ENCODE measurements at regions not wholly inside any gene's neighbourhood (a gene's known extent, or its start where the extent isn't known, plus 50 kb on each side); places are given as distances from the start of the nearest gene placed in this dataset.
"Not testable (repeated sequence)": the region's sequence is repeated elsewhere in the genome, so short reads cannot be mapped to it uniquely, and the experiment has no call there.

DNA sequence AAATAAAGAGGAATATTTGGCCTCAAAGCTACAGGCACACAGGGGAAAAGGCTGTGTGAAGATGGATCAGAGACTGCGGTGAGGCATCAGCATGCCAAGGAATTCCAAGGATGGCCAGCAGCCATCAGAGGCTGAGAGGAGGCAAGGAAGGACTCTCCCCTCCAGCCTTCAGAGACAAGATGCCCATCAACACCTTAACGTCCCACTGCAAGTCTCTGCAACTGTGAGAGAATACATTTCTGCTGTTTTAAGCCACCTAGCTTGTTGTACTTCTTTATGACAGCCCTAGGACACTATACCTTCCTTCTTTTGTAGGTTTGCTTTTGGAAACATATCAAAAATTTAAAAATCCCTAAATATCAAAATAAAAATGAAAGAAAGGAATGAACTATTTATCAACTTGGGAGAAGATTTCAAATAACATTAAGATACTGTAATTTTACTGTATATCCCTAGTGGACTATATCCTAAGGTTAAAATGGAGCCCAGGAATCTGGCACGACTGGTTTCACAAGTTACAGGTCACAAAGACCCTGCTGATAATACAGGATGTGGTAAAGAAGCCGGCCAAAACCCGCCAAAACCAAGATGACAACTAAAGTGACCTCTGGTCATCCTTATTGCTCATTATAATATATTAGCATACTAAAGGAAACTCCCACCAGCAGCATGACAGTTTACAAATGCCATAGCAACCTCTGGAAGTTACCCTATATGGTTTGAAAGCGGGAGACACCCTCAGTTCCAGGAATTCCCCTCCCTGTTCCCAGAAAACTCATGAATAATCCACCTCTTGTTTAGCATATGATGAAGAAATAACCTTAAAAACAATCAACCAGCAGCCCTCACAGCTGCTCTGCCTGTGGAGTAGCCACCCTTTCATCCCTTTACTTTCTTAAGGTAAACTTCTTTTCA lies 185.2 kb downstream of the AVL9 start:
- DNase-seq, result no peak

DNA sequence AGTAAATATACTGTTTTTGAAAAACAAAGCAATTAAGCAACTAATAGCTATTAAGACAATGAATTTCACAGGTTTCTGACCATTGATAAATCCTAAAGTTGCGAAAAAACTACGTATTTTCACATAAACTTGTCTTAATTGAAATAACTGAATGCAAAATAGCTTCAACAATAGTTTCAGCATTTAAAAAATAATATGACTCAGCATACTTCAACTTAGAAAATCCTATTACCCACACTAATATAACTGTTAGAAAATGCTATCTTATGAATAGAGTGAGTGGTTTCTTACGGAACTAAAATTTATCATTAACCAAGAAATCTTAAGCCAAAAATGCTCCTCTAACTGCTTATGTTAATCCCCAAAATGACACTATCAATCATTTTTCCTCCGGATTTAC lies 183.9 kb downstream of the AVL9 start:
- DNase-seq, result no peak

DNA sequence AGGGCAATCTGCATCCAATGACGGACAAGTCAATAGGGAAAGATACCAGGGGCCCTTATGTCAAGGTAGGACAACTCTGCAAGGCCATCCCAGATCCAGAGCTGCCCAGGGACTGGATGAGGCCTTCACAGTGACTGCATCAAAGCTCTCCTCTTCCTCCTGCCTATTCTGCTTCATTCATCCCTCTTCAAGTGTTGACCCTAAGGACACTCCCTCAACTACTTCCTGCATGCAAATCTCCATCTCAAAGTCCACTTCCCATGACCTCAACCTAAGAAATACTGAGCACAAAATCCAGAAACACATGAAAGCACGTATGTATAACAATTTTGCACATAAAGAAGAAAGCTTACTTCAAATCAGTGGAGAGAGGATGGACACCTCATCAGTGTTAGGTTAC lies 182.3 kb downstream of the AVL9 start:
- no peak for DNase-seq

DNA sequence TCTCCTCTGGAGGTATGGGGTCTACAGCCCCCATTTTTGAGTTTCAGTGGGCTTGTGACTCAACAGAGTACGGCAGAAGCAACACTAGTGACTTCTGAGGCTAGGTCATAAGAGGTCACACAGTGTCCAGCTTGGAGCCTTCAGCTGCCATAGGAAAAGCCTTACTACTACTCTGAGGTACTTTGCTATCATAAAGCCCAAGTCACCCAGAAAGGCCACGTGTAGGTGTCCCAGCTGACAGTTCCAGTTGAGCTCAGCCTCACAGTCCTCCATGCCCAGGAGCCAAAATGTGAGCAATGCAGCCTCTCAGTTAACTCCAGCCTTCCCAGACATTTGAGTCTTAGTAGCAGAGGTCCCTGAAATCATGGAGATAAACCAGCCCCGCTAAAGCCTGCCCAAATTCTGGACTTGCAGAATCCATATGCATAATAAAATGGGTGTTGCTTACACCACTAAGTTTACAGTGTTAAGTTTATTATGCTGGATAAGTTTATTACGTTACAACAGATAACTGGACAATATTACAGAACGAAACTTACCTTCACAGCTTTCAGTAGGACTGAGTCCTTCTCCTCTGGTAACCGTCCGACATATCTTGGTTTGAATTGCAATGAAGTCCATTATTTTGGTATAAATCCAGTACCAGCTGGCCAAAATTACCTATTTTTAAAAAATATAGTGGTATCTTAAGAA lies 181.1 kb downstream of the AVL9 start:
- no peak for DNase-seq

DNA sequence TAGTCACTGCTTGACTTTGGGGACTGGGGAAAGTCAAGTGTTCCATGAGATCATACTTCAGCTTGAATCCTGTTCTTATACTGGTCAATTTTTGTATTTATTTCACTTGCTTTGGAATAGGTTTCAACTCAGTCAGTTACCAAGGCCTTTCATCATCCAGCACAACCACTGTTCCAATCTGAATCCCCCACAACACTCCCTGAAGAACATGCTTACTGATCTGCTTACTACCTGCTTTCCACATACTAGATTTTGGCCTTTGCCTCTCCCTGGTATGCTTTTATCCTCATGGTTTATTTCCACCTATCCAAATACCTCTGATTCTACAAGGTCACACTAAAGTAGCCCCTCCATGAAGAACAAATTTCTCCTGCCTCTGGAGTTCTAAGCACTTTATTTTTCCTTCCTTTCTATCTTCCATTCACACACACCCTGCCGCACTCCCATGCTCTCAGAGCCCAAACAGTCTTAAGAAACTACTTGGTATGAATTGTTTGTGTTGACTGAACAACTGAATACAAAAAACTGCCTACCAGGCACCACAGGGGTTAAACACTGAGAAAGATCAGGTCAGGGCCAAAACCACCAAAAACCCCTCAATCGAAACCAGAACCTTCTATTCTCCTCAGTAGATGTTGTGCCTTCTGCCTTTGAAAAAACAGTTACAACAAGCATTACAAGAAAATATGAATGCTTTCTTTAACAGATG lies 178.1 kb downstream of the AVL9 start:
- no peak for DNase-seq

DNA sequence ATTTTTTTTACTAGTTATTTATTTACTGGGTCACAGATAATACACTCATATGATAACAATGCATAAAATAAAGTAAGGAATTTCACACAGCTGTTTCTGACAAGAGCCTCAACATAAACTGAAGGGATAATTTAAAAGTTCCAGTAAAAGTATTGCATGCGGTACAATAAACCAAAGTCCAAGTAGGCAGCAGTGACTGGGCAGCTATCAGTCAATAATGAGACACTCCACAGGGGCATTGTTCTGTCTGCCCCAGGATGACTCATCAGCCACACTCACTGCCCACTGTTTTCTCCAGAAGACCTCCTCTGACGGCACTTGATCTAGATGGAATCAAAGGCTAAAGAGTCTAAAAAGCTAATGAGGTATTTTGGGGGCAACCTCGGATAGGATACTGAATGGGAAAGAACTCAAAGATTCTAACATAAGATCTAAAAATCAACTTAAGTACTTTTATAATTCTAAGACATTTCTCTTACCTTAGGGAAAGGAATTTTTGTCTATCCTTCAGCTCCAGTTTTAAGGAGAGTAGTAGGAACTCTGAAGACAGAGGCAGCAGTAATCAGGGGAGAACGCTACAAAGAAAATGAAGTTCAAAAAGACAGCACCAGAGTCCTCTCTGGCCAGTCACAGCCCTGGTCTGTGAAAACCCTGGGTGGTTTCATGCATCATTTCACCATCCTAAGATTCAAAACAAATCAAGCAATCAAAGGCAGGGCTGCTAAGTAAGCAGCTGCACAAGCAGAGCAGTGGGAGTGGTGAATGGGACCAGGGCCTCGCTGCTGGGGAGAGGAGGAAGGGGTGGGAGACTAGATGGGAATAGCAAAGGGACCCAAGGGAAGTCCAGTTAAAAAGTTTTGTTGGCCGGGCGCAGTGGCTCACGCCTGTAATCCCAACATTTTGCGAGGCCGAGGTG lies 175.1 kb downstream of the AVL9 start:
- DNase-seq, result no peak

DNA sequence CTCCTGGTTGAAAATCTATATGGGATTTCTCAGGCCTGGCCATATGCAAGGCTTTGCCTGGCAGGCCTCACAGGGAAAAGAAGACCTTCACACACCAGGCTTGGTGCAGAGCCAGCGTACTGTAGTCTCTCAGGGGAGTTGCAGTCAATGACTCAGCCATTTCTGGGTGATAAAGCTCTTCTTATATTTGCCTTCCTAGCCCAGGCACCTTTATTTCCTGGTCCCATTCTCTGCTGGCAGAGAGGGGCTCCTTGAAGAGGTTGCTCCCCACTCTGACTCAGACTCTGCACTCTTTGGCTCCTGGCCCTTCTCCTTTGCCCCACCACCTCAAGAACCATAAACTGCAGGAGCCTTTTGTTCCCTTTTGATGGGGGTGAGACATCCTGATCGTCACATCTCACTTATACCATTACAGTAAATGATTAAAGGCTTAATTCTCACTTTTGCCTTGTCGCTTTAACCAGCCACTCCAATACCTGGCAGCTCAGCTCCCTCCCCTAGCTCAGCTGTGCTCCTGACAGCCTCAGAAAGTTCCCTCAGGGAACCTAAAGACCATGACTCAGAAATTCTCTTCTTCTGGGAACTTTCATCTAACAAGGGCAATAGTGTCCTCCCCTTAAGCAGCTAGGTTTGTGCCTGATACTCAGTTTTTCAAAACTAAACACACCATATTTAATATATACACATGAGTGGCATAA lies 174.0 kb downstream of the AVL9 start:
- DNase-seq, result not testable (repeated sequence)

DNA sequence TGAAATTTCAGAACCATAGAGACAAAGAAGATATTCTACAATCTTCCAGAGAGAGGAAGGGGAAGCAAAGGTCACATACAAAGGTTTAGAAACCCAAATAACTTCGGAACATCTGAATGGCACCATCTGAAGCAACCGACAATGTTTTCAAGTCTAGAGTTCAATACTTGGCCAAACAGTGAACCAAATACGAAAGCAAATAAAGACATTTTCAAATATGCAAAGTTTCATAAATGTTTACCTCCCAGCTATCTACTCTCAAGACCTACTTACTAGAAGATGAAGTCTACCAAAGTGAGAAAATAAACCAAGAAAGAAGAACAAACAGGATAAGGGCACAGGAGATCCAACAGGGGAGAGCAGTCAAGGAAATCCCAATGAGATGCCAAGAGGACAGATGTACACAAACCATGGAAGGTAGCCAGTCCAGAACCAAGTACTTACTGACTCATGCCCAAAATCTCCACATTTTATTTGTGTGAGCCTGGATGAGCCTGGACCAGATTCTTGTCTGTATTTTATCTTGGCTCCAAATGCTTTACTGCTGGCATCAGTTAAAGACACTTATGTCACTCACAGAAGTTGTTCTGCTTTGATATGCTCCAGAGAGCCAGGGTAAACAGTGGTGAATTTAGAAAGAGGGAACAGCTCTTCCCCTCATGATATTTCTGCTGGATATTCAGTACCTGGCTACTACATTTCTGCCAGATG lies 173.3 kb downstream of the AVL9 start:
- DNase-seq, result not testable (repeated sequence)

DNA sequence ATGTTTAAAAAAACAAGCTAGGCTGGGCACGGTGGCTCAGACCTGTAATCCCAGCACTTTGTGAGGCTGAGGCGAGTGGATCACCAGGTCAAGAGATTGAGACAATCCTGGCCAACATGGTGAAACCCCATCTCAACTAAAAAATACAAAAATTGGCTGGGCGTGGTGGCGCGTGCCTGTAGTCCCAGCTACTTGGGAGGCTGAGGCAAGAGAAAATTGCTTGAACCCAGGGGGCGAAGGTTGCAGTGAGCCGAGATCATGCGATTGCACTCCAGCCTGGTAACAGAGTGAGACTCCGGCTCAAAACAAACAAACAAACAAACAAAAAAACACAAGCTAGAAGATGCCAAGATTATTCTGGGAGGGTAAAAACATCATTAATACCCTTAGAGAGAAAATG lies 172.3 kb downstream of the AVL9 start:
- not testable (repeated sequence) for DNase-seq

DNA sequence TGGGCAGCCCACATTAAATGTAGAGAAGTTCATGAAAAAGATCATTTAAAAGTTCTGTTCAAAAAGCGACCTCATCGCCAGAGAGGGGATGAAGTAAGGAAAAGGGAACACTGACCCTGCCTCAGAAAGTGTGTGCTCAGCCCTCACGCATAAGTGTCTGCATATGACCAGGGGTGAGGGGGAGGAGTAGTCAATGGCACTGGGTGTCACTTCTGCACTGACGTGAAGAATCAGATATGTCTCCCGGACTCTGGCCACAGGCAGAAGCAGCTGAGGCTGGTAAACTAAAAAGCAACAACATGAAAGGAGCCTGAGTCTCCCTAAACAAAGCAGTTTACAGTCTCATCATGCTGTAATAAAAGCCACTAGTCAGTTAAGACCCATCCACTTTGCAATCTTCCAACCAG lies 168.5 kb downstream of the AVL9 start:
- not testable (repeated sequence) for DNase-seq

DNA sequence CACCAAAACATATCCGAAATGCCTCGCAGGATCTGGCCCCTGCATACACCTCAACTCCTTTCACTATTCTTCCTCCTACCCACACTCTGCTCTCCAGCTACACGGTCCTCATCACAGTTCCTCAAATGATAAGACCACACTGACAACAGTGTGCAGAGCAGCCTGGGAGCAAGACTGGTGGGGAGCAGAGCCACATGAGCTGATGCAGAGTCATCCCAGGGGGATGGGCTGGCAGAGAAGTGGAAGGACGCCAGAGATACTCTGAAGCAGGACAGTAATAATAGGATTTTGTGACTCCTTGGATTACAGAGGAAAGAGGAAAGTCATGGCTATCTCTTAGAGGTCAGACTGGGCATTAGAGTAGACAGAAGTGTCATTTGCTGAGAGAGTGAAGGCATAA lies 167.2 kb downstream of the AVL9 start:
- DNase-seq, result not testable (repeated sequence)

DNA sequence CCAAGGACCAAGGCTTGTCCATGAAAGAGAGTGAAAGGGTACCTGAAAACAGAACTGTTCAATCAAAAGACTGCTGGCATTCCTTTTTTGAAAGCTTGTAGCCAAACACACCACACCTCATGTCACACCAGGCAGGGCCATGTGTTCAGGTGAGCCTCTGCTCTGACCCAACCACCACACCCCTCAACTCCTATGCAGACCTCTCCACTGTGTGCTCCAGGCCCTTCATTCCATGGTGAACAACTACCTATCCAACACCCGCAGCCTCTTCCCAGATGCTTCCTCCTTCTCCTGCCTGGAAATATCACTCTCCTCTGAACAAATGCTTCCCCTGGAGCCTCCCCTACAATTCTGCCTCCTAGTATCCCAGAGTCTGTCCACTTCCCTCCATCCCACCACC lies 166.6 kb downstream of the AVL9 start:
- no peak for DNase-seq

DNA sequence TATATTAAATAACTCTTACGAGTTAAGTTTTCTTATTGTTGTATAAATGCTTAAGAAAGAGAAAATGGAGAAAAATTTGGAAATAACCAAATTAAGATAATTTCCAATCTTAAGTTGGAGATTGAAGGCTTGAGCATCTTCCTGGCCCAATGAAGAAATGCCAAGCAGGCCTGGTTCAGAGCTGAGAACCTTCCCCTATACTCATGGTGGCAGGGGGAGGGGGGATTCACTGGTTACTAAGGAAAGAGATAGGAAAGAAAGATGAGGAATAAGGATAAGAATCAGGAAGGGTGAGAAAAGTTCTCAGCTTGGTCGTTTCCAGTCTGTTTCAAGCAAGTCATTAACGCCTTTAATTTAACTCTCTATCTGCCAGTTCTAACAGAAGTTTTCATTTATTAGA lies 166.2 kb downstream of the AVL9 start:
- no peak for DNase-seq

DNA sequence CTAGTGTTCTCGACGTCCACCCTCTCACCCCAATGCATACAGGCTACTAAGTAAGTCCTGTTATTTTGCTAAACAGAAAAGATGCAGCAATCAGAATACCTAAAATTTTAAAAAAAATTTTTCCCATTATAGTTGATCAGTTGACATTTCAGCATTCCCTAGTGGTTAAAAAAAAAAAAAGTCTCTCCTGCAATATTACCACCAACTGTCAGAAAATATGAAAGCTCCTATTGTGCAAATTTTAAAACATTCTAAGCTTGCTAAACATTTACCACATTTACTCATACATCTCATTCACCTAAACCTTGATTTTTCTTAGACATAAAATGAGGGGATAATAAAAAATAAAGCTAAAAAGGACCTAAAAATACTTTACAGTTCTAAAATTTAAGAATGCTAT lies 165.6 kb downstream of the AVL9 start:
- DNase-seq, result no peak

DNA sequence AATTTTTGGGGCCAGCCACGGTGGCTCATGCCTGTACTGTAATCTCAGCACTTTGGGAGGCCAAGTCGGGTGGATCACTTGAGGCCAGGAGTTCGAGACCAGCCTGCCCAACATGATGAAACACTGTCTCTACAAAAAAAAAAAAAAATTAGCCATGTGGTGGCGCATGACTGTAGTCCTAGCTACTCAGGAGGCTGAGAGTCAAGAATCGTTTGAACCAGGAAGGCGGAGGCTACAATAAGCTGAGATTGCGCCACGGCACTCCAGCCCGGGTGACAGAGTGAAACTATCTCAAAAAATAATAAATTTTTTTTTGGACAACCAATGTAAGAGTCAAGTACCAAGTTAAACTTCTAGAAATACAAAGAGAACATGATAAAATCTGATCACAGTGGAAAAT lies 164.6 kb downstream of the AVL9 start:
- no peak for DNase-seq

DNA sequence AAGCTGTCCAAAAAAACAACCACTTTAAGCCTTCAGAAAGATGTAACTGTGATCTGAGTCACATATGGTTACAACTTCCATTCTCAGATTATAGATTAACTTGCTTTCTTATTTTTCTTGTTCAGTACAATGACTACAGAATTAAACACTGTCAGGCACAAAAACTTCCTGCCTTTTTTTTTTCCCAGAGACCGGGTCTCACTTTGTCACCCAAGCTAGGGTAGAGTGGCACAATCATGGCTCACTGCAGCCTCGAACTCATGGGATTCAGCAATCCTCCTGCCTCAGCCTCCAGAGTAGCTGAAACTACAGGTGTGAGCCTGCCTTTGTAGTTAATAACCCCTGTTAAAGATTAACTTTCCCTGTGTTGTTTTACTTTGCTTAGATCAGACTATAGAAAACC lies 163.2 kb downstream of the AVL9 start:
- DNase-seq, result no peak

DNA sequence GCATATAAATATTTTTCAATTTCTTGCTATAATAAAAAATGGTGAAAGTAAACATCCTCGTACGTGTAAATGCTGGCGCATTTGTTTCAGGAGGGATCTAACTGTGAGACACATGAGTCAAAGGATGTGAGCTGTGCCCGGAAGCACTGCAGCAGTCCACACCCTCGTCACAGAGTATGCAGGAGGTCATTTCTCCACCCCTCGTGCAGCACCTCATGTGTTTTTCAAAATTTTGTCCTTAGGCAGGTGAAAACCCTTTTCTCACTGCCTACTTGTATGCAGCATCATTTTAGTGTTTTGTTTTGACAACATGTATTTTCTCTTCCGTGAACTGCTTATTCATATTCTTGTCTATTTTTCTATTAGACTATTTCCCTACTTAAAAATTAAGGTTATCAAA lies 162.7 kb downstream of the AVL9 start:
- DNase-seq, result no peak

DNA sequence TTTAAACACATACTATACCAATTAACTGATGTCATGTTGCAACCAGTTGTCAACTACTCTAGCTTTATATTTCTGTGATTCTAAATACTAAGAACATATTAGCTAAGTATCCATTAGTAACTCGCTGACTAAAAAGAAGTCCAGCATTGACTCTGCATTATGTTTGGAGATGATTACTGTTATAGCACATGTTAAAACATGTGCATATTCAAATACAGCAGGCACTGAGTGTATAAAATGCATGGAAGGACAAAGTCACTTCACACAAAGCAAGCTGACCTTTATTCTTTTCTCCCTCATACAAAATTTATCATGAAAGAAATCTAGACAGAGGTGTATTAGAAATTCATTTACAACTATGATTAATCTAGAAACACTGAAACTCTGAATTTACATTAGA lies 159.3 kb downstream of the AVL9 start:
- not testable (repeated sequence) for DNase-seq

DNA sequence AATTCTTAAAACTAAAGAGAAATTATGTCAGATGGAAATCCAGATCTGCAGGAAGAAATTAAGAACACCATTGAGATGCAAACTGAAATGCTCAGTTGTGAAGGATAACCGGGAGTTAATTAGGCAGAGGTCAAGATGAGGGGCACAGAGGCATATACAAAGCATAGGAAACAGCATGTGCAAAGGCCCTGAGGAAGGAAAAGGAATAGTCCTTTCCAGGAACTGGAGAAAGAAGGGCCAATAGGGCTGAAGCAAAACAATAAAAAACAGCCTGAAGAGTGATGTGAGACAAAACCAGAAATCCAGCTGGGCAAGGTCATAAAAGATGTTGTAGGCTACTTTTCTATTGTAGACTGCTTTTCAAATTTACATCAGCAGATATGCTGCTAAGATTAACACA lies 155.1 kb downstream of the AVL9 start:
- DNase-seq, result not testable (repeated sequence)

DNA sequence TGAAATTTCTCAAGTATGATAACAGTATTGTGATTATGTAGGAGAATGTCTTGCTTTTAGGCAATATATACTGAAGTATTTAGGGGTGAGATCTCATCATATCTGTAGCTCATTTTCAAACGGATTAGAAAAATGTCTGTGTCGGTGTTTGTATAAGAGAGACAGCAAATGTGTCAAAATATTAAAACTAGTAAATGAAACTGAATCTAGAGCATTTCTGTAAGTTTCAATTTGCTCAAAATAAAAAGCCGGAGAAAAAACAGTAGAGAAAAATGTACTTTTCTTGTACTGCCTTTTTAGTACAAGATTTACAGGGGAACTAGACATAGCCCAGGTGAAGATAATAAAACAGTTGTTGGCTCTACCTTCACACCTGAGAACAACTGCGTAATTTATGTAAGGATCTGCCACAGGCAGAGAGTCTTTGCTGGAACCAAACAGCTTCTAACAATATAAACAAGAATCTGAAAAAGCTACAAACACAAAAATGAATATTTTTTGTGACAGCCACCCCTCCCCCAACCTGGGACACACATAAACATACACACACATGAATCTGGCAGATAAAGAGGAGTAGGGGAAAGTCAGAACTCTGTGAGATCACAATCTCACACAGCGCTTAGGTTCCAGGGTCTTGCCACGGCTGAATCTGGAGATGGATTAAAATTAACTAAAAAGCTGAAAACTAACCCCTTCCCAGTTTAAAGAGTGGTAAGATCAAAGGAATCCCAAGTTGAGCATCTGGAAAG lies 153.3 kb downstream of the AVL9 start:
- DNase-seq, result no peak
